B cell (primary cell): ENCODE measurements at regions not wholly inside any gene's neighbourhood (a gene's known extent, or its start where the extent isn't known, plus 50 kb on each side); places are given as distances from the start of the nearest gene placed in this dataset.

Source experiments
- ATAC-seq: fragments of 200-7000 bp; cut with Tn5 transposase; one replicate; pipeline ENCODE4 v1.10.0; 2021; ENCODE audit warnings: low read depth, mild to moderate bottlenecking, moderate number of reproducible peaks, moderate library complexity
- CTCF ChIA-PET: fragments of 350-600 bp; sonication (Branson Sonifier 250); formaldehyde crosslinking; loops from one replicate; lab custom pipeline; 2021; ENCODE audit warnings: antibody characterized with exemption, inconsistent platforms; lab: Charles Lee
- POLR2A ChIA-PET: fragments of 350-600 bp; sonication (Branson Sonifier 250); formaldehyde crosslinking; loops from one replicate; lab custom pipeline; 2021; ENCODE audit warnings: antibody characterized with exemption; lab: Charles Lee
- DNase-seq: peaks from one replicate; pipeline ENCODE4 v3.0.0; 2013
- H2AFZ ChIP-seq: 2 replicates; pipeline ENCODE4 v1.6.1; 2012; ENCODE audit warnings: mild to moderate bottlenecking, low read depth, low read length; ENCODE audit not compliant: insufficient read depth, poor library complexity, severe bottlenecking
- H3K27ac ChIP-seq, 2 donors: 1 replicate in 1 of 2; 2 replicates in 1 of 2; pipeline ENCODE4 v1.5.1; 2012 to 2013; ENCODE audit warnings: low read length in 2 of 2, mild to moderate bottlenecking in 2 of 2, moderate library complexity in 1 of 2
- H3K27me3 ChIP-seq, 4 experiments: fragments of 200-600 bp in 1 of 4; sonication (generic) in 1 of 4; replicated peaks in 1 of 4; 1 replicate in 2 of 4; 2 replicates in 2 of 4; pipeline versions ENCODE4 v1.6.1 to v1.7.0; 2013 to 2016; ENCODE audit warnings: low read length in 3 of 4, mild to moderate bottlenecking in 2 of 4, mixed read lengths in 1 of 4, moderate library complexity in 1 of 4; ENCODE audit not compliant: insufficient read depth in 4 of 4, control insufficient read depth in 3 of 4; ENCODE audit errors: control extremely low read depth in 1 of 4
- H3K36me3 ChIP-seq, 2 experiments: replicated peaks in 1 of 2; 1 replicate in 1 of 2; 2 replicates in 1 of 2; pipeline versions ENCODE4 v1.6.1 to v1.7.1; 2013; ENCODE audit warnings: low read length in 1 of 2; ENCODE audit not compliant: insufficient read depth in 2 of 2, control insufficient read depth in 1 of 2; ENCODE audit errors: control extremely low read depth in 1 of 2, extremely low read depth in 1 of 2
- H3K4me1 ChIP-seq, 2 donors: fragments of 200-600 bp in 1 of 2; sonication (generic) in 1 of 2; 1 replicate in 1 of 2; 2 replicates in 1 of 2; pipeline versions ENCODE4 v1.5.1 to v1.6.1; 2013 to 2017; ENCODE audit warnings: low read length in 2 of 2; ENCODE audit not compliant: control insufficient read depth in 2 of 2, insufficient read depth in 2 of 2
- H3K4me2 ChIP-seq: replicated peaks from 2 replicates; pipeline ENCODE3; 2012; ENCODE audit warnings: mild to moderate bottlenecking, low read depth, low read length; ENCODE audit not compliant: poor library complexity, severe bottlenecking
- H3K4me3 ChIP-seq, 5 experiments: fragments of 200-600 bp in 1 of 5; sonication (generic) in 1 of 5; 1 replicate in 3 of 5; 2 replicates in 2 of 5; pipeline versions ENCODE4 v1.5.1 to v1.7.0; 2011 to 2016; ENCODE audit warnings: low read length in 4 of 5, mild to moderate bottlenecking in 4 of 5, low read depth in 2 of 5, control low read depth in 1 of 5, moderate library complexity in 1 of 5; ENCODE audit not compliant: insufficient read depth in 1 of 5; ENCODE audit errors: control extremely low read depth in 1 of 5, extremely low read depth in 1 of 5
- H3K79me2 ChIP-seq: fragments of 200-600 bp; sonication (generic); one replicate; pipeline ENCODE4 v1.6.0; 2016; ENCODE audit warnings: low read length; ENCODE audit not compliant: control insufficient read depth, insufficient read depth
- H3K9ac ChIP-seq: fragments of 200-600 bp; sonication (generic); 2 replicates; pipeline ENCODE4 v1.6.1; 2017; ENCODE audit warnings: mild to moderate bottlenecking, low read length, moderate library complexity
- H3K9me3 ChIP-seq, 3 donors: one replicate each; pipeline versions ENCODE4 v1.6.1 to v1.7.1; 2013; ENCODE audit warnings: low read length in 2 of 3; ENCODE audit not compliant: control insufficient read depth in 2 of 3, insufficient read depth in 1 of 3; ENCODE audit errors: control extremely low read depth in 1 of 3
- H4K20me1 ChIP-seq: 2 replicates; pipeline ENCODE4 v1.6.0; 2012; ENCODE audit warnings: mild to moderate bottlenecking, low read length; ENCODE audit not compliant: insufficient read depth, control insufficient read depth, poor library complexity, severe bottlenecking
- H3K27ac Mint-ChIP-seq: one replicate; pipeline ENCODE4 v1.8.0; 2021; ENCODE audit warnings: mixed read lengths
- H3K27me3 Mint-ChIP-seq: one replicate; pipeline ENCODE4 v1.8.0; 2021; ENCODE audit warnings: mixed read lengths
- H3K4me1 Mint-ChIP-seq: one replicate; pipeline ENCODE4 v1.8.0; 2021; ENCODE audit warnings: mixed read lengths
- H3K4me3 Mint-ChIP-seq: one replicate; pipeline ENCODE4 v1.8.0; 2021; ENCODE audit warnings: mixed read lengths
- H3K9me3 Mint-ChIP-seq: one replicate; pipeline ENCODE4 v1.8.0; 2022; ENCODE audit warnings: mixed read lengths; ENCODE audit not compliant: insufficient read depth
- EZH2 ChIP-seq: IDR thresholded peaks from 2 replicates; pipeline ENCODE4 v1.6.1; 2012; ENCODE audit warnings: borderline replicate concordance, low read depth, mild to moderate bottlenecking, moderate library complexity, low read length; ENCODE audit not compliant: insufficient read depth, poor library complexity, severe bottlenecking
- WGBS: methylation state at CpG from one replicate; pipeline ENCODE4 v1.1.5; 2013; ENCODE audit warnings: missing lambda C conversion rate; ENCODE audit not compliant: insufficient coverage; 5-methylcytosine and 5-hydroxymethylcytosine counted together
- intact Hi-C: fragments of 100-400 bp; cut with micrococcal nuclease; formaldehyde crosslinking; loops from one replicate; pipeline ENCODE4 v1.10.0; 2022
- TF ChIP-seq, protein P1 (sequence below): fragments of 200-600 bp; IDR thresholded peaks from one replicate; pipeline ENCODE4 v1.8.0; 2022; ENCODE audit warnings: antibody characterized with exemption, mild to moderate bottlenecking

DNA sequence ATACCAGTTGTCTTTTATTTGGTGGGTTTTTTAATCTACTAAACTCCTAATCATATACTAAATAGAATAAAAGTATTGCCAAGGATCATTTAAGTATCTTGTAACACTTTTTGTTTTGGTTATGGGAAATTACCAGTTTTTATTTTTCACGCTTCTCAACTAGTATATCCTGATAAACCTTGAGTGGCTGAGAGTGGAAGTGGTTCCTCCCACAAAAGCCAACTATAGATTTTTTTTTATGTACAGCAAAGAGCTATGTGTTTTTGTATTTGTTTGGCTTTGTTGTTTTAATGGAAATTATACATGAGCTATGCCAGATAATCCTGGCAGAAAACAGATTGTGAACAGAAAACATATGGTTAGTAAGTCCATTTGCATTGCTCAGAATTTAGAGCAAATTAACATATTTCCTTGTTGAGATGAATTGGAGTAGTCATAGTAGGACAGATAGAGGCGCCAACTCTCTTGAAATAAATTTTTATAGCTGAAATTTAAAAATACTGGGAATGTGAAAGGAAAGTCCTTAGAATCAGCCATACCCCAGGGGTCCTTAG lies 60.9 kb upstream of the PSMA6 start:
- POLR2A ChIA-PET, result no interaction called here
- peaks cover 0 to 7% of the 10 kb centered on the region in 2 experiments for H3K36me3 ChIP-seq
- H3K9me3 Mint-ChIP-seq, result no peaks in the 10 kb centered on the region
- DNase-seq (no peak), ATAC-seq (no peak)
- no peaks in the 10 kb centered on the region for H4K20me1 ChIP-seq
- no peaks in the 10 kb centered on the region for H3K9me3 ChIP-seq
- no peak overlapping the region for H3K9ac ChIP-seq
- H3K27me3 Mint-ChIP-seq, result no peaks in the 10 kb centered on the region
- no peak overlapping the region for H3K27ac Mint-ChIP-seq
- H3K79me2 ChIP-seq, result no peaks in the 10 kb centered on the region
- H3K4me1 Mint-ChIP-seq, result no peaks in the 10 kb centered on the region
- no peak overlapping the region for H3K27ac ChIP-seq
- no peak for TF ChIP-seq EZH2
- TF ChIP-seq, protein P1, sequence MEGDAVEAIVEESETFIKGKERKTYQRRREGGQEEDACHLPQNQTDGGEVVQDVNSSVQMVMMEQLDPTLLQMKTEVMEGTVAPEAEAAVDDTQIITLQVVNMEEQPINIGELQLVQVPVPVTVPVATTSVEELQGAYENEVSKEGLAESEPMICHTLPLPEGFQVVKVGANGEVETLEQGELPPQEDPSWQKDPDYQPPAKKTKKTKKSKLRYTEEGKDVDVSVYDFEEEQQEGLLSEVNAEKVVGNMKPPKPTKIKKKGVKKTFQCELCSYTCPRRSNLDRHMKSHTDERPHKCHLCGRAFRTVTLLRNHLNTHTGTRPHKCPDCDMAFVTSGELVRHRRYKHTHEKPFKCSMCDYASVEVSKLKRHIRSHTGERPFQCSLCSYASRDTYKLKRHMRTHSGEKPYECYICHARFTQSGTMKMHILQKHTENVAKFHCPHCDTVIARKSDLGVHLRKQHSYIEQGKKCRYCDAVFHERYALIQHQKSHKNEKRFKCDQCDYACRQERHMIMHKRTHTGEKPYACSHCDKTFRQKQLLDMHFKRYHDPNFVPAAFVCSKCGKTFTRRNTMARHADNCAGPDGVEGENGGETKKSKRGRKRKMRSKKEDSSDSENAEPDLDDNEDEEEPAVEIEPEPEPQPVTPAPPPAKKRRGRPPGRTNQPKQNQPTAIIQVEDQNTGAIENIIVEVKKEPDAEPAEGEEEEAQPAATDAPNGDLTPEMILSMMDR, result no peak
- H3K27me3 ChIP-seq, result no peaks in the 10 kb centered on the region
- no peak overlapping the region for H3K4me2 ChIP-seq
- no peak overlapping the region for H2AFZ ChIP-seq
- no peak overlapping the region for H3K4me3 Mint-ChIP-seq
- intact Hi-C loops, result no loop called here
- H3K4me3 ChIP-seq, result no peak overlapping the region
- no CpG with 5 or more reads among the region's 2 CpGs for WGBS
- CTCF ChIA-PET, result interaction anchor here (0.6 to 14.0 kb wide), 4 partner anchors 13 to 180 kb away, joined by 3 to 302 read pairs (median 19); partner anchors contain the start of gene NFKBIA
- H3K4me1 ChIP-seq, result no peaks in the 10 kb centered on the region

DNA sequence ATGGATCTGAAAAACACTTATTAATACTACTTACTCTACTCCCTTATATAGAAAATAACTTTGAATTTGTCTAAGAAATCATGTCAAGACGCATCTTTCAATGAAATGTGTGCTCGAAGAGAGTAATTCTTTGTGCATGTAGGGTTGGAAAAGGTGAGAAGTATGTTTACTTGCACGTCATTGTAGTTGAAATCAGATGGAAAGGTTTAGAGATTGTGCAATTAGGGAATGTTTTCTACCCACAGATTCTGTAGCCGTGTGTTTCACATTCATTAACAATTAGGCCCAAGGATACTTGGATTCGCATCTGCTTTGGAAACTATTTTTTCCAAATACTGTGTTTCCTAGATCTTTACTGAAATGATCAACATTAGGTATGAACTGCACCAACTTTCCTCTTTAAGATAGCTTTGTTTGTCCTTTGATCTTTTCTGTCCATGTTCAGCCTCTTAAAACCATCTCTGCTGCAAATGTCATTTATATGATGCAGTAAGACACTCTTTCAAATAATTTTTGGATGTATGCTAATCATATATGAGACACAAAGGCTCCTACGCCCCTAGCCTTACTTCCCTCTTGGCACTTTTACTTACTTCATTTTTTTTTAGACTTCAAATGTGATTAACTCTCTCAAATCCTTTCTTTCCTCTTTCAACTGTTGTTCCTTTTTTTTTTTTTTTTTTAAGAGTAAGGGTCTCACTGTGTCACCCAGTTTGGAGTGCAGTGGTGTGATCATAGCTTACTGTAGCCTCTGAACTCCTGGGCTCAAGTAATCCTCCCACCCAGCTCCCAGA lies 58.0 kb upstream of the PSMA6 start:
- no peaks in the 10 kb centered on the region for H3K4me1 ChIP-seq
- no peak overlapping the region for H3K27ac Mint-ChIP-seq
- no peak for TF ChIP-seq EZH2
- TF ChIP-seq, protein P1, result no peak

More for the DNA sequence above, 58.0 kb upstream of the PSMA6 start:
- Histone ChIP-seq H4K20me1 (no peaks in the 10 kb centered on the region), H3K27me3 (no peaks in the 10 kb centered on the region), H3K4me3 (no peak overlapping the region), H3K79me2 (no peaks in the 10 kb centered on the region), H3K27ac (no peak overlapping the region), H3K9me3 (no peaks in the 10 kb centered on the region), H3K36me3 (peaks cover 0 to 7% of the 10 kb centered on the region in 2 experiments), H3K9ac (no peak overlapping the region), H3K4me2 (no peak overlapping the region), H2AFZ (no peak overlapping the region)
- no peak for DNase-seq
- Mint-ChIP-seq H3K9me3 (no peaks in the 10 kb centered on the region), H3K27me3 (no peaks in the 10 kb centered on the region), H3K4me3 (no peak overlapping the region), H3K4me1 (no peaks in the 10 kb centered on the region)
- ChIA-PET CTCF (interaction anchor here (0.6 to 14.0 kb wide), 3 partner anchors 82 to 177 kb away, joined by 3 to 302 read pairs (median 3); partner anchors contain the start of gene NFKBIA), POLR2A (no interaction called here)
- no CpG with 5 or more reads among the region's 6 CpGs for WGBS
- intact Hi-C loops, result no loop called here
- ATAC-seq, result no peak
